Chondrocyte (in vitro differentiated cells): ENCODE measurements at regions not wholly inside any gene's neighbourhood (a gene's known extent, or its start where the extent isn't known, plus 50 kb on each side); places are given as distances from the start of the nearest gene placed in this dataset.

Experiments used
- DNase-seq: peaks from one replicate; pipeline ENCODE4 v3.0.0; 2021; ENCODE audit warnings: mixed read lengths, low spot score
- H3K27ac Mint-ChIP-seq: one replicate; pipeline ENCODE4 v1.8.0; 2021; ENCODE audit warnings: mild to moderate bottlenecking, moderate library complexity, mixed read lengths; ENCODE audit not compliant: unreplicated experiment
- H3K27me3 Mint-ChIP-seq: 2 replicates; pipeline ENCODE4 v1.8.0; 2021; ENCODE audit warnings: low read depth, mixed read lengths
- H3K36me3 Mint-ChIP-seq: 2 replicates; pipeline ENCODE4 v1.8.0; 2021; ENCODE audit warnings: low read depth, mixed read lengths
- H3K4me1 Mint-ChIP-seq: 2 replicates; pipeline ENCODE4 v1.8.0; 2021; ENCODE audit warnings: low read depth, mild to moderate bottlenecking, mixed read lengths
- H3K4me3 Mint-ChIP-seq: one replicate; pipeline ENCODE4 v1.8.0; 2021; ENCODE audit warnings: mild to moderate bottlenecking, moderate library complexity, mixed read lengths; ENCODE audit not compliant: unreplicated experiment
- H3K9me3 Mint-ChIP-seq: 2 replicates; pipeline ENCODE4 v1.8.0; 2021; ENCODE audit warnings: low read depth, mixed read lengths
- CTCF ChIP-seq: fragments of 200-600 bp; sonication (generic); IDR thresholded peaks from 2 replicates; pipeline ENCODE4 v1.5.0; 2021; ENCODE audit warnings: antibody characterized with exemption, mild to moderate bottlenecking, moderate library complexity

- TF ChIP-seq CTCF = no peak
- H3K9me3 Mint-ChIP-seq = no peaks in the 10 kb centered on the region
- no peak overlapping the region for H3K27ac Mint-ChIP-seq
- H3K4me3 Mint-ChIP-seq = no peak overlapping the region
- no peak for DNase-seq
- peaks cover 12% of the 10 kb centered on the region for H3K4me1 Mint-ChIP-seq
- no peaks in the 10 kb centered on the region for H3K27me3 Mint-ChIP-seq
- H3K36me3 Mint-ChIP-seq = no peaks in the 10 kb centered on the region
Observed at GRCh38 chr1:243946253-243946652, 96.2 kb upstream of the AKT3 start.

DNA sequence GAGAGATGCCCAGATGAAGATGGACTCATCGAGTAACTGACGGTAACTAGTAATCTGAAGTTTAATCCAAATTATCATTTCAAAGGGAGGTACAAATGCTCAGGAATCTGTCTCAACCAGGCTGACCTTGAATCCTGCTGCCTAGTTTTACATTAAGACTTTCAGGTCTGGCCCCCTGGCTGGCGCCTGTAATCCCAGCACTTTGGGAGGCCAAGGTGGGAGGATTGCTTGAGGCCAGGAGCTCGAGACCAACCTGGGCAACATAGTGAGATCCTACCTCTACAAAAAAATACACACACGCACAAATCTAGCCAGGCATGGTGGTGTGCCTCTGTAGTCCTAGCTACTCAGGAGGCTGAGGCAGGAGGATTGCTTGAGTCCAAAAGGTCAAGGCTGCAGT lies 95.7 kb upstream of the AKT3 start:
- H3K9me3 Mint-ChIP-seq = no peaks in the 10 kb centered on the region
- TF ChIP-seq CTCF = no peak
- H3K4me1 Mint-ChIP-seq = peaks cover 12% of the 10 kb centered on the region
- no peak overlapping the region for H3K27ac Mint-ChIP-seq
- no peak overlapping the region for H3K4me3 Mint-ChIP-seq
- H3K36me3 Mint-ChIP-seq = no peaks in the 10 kb centered on the region
- DNase-seq = no peak
- no peaks in the 10 kb centered on the region for H3K27me3 Mint-ChIP-seq

- peaks cover 5% of the 10 kb centered on the region for H3K4me1 Mint-ChIP-seq
- TF ChIP-seq CTCF = no peak
- H3K36me3 Mint-ChIP-seq = no peaks in the 10 kb centered on the region
- H3K9me3 Mint-ChIP-seq = no peaks in the 10 kb centered on the region
- no peaks in the 10 kb centered on the region for H3K27me3 Mint-ChIP-seq
- peak overlapping the region; percentile 3 for H3K27ac Mint-ChIP-seq
- DNase-seq = no peak
- H3K4me3 Mint-ChIP-seq = no peak overlapping the region
Observed at GRCh38 chr1:243944429-243945160, 94.6 kb upstream of the AKT3 start.

GRCh38 chr1:243943671-243944428 lies 93.8 kb upstream of the AKT3 start:
- H3K27ac Mint-ChIP-seq = no peak overlapping the region
- H3K27me3 Mint-ChIP-seq = no peaks in the 10 kb centered on the region

More at GRCh38 chr1:243943671-243944428, 93.8 kb upstream of the AKT3 start:
- H3K9me3 Mint-ChIP-seq = no peaks in the 10 kb centered on the region
- TF ChIP-seq CTCF = no peak
- H3K4me3 Mint-ChIP-seq = no peak overlapping the region
- DNase-seq = no peak
- H3K36me3 Mint-ChIP-seq = no peaks in the 10 kb centered on the region
- H3K4me1 Mint-ChIP-seq = peaks cover 8% of the 10 kb centered on the region
